HEK293 (cell line): ENCODE measurements at regions not wholly inside any gene's neighbourhood (a gene's known extent, or its start where the extent isn't known, plus 50 kb on each side); places are given as distances from the start of the nearest gene placed in this dataset.

Source experiments
- SALL2 ChIP-seq: fragments of 450-650 bp; formaldehyde crosslinking; IDR thresholded peaks from 2 replicates; pipeline ENCODE4 v1.5.0; 2017; ENCODE audit warnings: missing biosample characterization, mild to moderate bottlenecking, missing genetic modification characterization, borderline replicate concordance
- SP7 ChIP-seq: fragments of 450-650 bp; formaldehyde crosslinking; IDR thresholded peaks from 2 replicates; pipeline ENCODE4 v1.5.1; 2016; ENCODE audit warnings: missing biosample characterization, missing genetic modification characterization
- YY1 ChIP-seq: fragments of 450-650 bp; formaldehyde crosslinking; IDR thresholded peaks from 2 replicates; pipeline ENCODE4 v1.5.1; 2018; ENCODE audit warnings: missing biosample characterization, missing genetic modification characterization
- ZBTB1 ChIP-seq: fragments of 450-650 bp; formaldehyde crosslinking; IDR thresholded peaks from 2 replicates; pipeline ENCODE4 v1.5.1; 2016; ENCODE audit warnings: missing biosample characterization, missing genetic modification characterization
- ZBTB48 ChIP-seq: fragments of 450-650 bp; formaldehyde crosslinking; IDR thresholded peaks from 2 replicates; pipeline ENCODE4 v1.5.1; 2016; ENCODE audit warnings: missing biosample characterization, missing genetic modification characterization
- ZBTB7A ChIP-seq: fragments of 450-650 bp; formaldehyde crosslinking; IDR thresholded peaks from 2 replicates; pipeline ENCODE4 v1.5.1; 2016; ENCODE audit warnings: low read depth, missing biosample characterization, missing genetic modification characterization
- ZFP3 ChIP-seq: fragments of 450-650 bp; formaldehyde crosslinking; IDR thresholded peaks from 2 replicates; pipeline ENCODE4 v1.5.1; 2016; ENCODE audit warnings: low read depth, missing biosample characterization, missing genetic modification characterization
- ZNF10 ChIP-seq: fragments of 450-650 bp; formaldehyde crosslinking; IDR thresholded peaks from 2 replicates; pipeline ENCODE4 v1.5.1; 2017; ENCODE audit warnings: missing biosample characterization, missing genetic modification characterization
- ZNF24 ChIP-seq: fragments of 450-650 bp; formaldehyde crosslinking; IDR thresholded peaks from 2 replicates; pipeline ENCODE4 v1.5.1; 2016; ENCODE audit warnings: missing biosample characterization, missing genetic modification characterization
- ZNF274 ChIP-seq, 2 experiments: fragments of 200-500 bp in 1 of 2; fragments of 450-650 bp in 1 of 2; sonication (Bioruptor generic) in 1 of 2; formaldehyde crosslinking in 1 of 2; IDR thresholded peaks; 2 replicates each; pipeline versions ENCODE4 v1.5.1 to v1.6.1; 2014 to 2016; ENCODE audit warnings: borderline replicate concordance in 1 of 2, inconsistent platforms in 1 of 2, low read length in 1 of 2, missing biosample characterization in 1 of 2, missing genetic modification characterization in 1 of 2
- ZNF426 ChIP-seq: fragments of 450-650 bp; formaldehyde crosslinking; IDR thresholded peaks from 2 replicates; pipeline ENCODE4 v1.5.1; 2017; ENCODE audit warnings: missing biosample characterization, missing genetic modification characterization, mild to moderate bottlenecking, inconsistent platforms, moderate library complexity
- ZNF548 ChIP-seq: fragments of 450-650 bp; formaldehyde crosslinking; IDR thresholded peaks from 2 replicates; pipeline ENCODE4 v1.5.1; 2016; ENCODE audit warnings: missing biosample characterization, missing genetic modification characterization
- TF ChIP-seq, protein P1 (sequence below): fragments of 450-650 bp; formaldehyde crosslinking; IDR thresholded peaks from 2 replicates; pipeline ENCODE4 v1.5.1; 2016; ENCODE audit warnings: missing biosample characterization, missing genetic modification characterization

DNA sequence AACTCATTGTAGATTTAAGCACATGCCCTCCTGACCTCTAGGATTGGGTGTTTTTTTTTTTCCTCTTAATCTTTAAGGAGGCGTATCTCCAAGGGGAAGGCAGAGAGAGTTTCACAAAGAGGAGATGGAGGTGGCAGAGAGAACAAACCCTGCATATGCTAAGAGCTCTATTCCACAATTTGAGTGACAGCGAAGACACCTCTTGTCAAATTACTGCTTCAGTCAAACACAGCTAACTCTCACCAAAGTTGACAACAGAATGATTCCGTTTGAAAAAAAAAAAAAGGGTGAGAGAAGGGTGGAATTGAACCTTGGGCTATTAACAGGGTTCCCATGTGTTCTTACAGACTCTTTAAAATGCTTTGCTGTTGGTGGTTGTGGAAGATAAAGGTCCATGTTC is 112.6 kb downstream of the NXPE2 start:
- TF ChIP-seq, protein P1, sequence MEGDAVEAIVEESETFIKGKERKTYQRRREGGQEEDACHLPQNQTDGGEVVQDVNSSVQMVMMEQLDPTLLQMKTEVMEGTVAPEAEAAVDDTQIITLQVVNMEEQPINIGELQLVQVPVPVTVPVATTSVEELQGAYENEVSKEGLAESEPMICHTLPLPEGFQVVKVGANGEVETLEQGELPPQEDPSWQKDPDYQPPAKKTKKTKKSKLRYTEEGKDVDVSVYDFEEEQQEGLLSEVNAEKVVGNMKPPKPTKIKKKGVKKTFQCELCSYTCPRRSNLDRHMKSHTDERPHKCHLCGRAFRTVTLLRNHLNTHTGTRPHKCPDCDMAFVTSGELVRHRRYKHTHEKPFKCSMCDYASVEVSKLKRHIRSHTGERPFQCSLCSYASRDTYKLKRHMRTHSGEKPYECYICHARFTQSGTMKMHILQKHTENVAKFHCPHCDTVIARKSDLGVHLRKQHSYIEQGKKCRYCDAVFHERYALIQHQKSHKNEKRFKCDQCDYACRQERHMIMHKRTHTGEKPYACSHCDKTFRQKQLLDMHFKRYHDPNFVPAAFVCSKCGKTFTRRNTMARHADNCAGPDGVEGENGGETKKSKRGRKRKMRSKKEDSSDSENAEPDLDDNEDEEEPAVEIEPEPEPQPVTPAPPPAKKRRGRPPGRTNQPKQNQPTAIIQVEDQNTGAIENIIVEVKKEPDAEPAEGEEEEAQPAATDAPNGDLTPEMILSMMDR (tag by site-specific recombination), result no peak
- TF ChIP-seq SP7 (no peak), ZNF10 (no peak), SALL2 (no peak), ZBTB7A (tag by site-specific recombination) (no peak), ZNF426 (tag by site-specific recombination) (no peak), ZBTB1 (no peak), ZNF274 (IDR thresholded peaks at IDR 0.05; ENCODE audit: low read length) (no peak), ZNF274 (tag by site-specific recombination; IDR thresholded peaks at IDR 0.05; ENCODE audit: borderline replicate concordance) (no peak), ZFP3 (tag by site-specific recombination) (no peak), ZBTB48 (no peak), YY1 (tag by site-specific recombination) (no peak), ZNF24 (tag by site-specific recombination) (no peak), ZNF548 (tag by site-specific recombination) (no peak)
